ENCODE measurements at regions not wholly inside any gene's neighbourhood (a gene's known extent, or its start where the extent isn't known, plus 50 kb on each side); places are given as distances from the start of the nearest gene placed in this dataset.

DNA sequence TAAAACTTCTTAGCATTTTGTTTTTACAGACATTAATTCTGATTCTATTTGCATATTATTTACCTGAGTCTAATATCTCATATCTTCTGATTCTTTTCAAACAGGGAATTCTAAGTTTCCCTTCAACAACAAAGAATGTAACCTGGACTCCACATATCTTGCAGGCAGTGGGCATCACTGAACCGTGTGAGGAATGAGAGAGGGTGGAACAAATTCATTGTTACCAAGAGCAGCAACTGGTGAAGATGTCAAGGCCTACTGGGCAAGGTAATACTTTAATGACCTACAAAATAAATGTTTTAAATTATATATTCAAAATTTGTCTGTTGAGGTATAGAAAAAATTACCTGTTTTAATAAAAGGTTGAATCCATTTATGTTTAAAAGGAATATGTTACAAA lies 455.3 kb upstream of the TUSC1 start:
- TF ChIP-seq, protein P1, sequence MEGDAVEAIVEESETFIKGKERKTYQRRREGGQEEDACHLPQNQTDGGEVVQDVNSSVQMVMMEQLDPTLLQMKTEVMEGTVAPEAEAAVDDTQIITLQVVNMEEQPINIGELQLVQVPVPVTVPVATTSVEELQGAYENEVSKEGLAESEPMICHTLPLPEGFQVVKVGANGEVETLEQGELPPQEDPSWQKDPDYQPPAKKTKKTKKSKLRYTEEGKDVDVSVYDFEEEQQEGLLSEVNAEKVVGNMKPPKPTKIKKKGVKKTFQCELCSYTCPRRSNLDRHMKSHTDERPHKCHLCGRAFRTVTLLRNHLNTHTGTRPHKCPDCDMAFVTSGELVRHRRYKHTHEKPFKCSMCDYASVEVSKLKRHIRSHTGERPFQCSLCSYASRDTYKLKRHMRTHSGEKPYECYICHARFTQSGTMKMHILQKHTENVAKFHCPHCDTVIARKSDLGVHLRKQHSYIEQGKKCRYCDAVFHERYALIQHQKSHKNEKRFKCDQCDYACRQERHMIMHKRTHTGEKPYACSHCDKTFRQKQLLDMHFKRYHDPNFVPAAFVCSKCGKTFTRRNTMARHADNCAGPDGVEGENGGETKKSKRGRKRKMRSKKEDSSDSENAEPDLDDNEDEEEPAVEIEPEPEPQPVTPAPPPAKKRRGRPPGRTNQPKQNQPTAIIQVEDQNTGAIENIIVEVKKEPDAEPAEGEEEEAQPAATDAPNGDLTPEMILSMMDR (tag by site-specific recombination; IDR thresholded peaks at IDR 0.05): no peak
- TF ChIP-seq ZNF747 (tag by site-specific recombination; IDR thresholded peaks at IDR 0.05) (no peak), ZNF354C (tag by site-specific recombination; IDR thresholded peaks at IDR 0.05; ENCODE audit: borderline replicate concordance, low read depth) (no peak)

Measured in HEK293 (cell line).